ENCODE measurements at regions not wholly inside any gene's neighbourhood (a gene's known extent, or its start where the extent isn't known, plus 50 kb on each side); places are given as distances from the start of the nearest gene placed in this dataset.
"Not testable (repeated sequence)": the region's sequence is repeated elsewhere in the genome, so short reads cannot be mapped to it uniquely, and the experiment has no call there.

- no peak for DNase-seq
Observed at GRCh38 chr2:126952216-126952615, 53.5 kb downstream of the TEX51 start.

- peak; percentile 33 to 76 for DNase-seq
Observed at GRCh38 chr2:126953483-126953882, 54.8 kb downstream of the TEX51 start.

- DNase-seq: no peak
Observed at GRCh38 chr2:126954831-126955230, 56.1 kb downstream of the TEX51 start.

GRCh38 chr2:126956773-126957172 lies 58.1 kb downstream of the TEX51 start:
- not testable (repeated sequence) for DNase-seq

- DNase-seq: no peak
Observed at GRCh38 chr2:126963390-126963789, 64.7 kb downstream of the TEX51 start.

- DNase-seq: no peak
Observed at GRCh38 chr2:126966601-126967000, 67.9 kb downstream of the TEX51 start.

- no peak for DNase-seq
Observed at GRCh38 chr2:126970583-126970982, 71.9 kb downstream of the TEX51 start.

- DNase-seq: no peak
Observed at GRCh38 chr2:126971162-126971480, 72.4 kb downstream of the TEX51 start.

GRCh38 chr2:126971481-126972278 lies 73.0 kb downstream of the TEX51 start:
- DNase-seq: peak; percentile 61 to 69

GRCh38 chr2:126972279-126972626 lies 73.6 kb downstream of the TEX51 start:
- DNase-seq: no peak

- no peak for DNase-seq
Observed at GRCh38 chr2:126973745-126974144, 75.1 kb downstream of the TEX51 start.

GRCh38 chr2:126975671-126976655 lies 77.3 kb downstream of the TEX51 start:
- DNase-seq: no peak

- no peak for DNase-seq
Observed at GRCh38 chr2:126976721-126977328, 78.1 kb downstream of the TEX51 start.

GRCh38 chr2:126978333-126978732 lies 79.6 kb downstream of the TEX51 start:
- DNase-seq: no peak

- no peak for DNase-seq
Observed at GRCh38 chr2:126979039-126980003, 80.6 kb downstream of the TEX51 start.

GRCh38 chr2:126981476-126981875 lies 82.8 kb downstream of the TEX51 start:
- no peak for DNase-seq

- DNase-seq: no peak
Observed at GRCh38 chr2:126982935-126983334, 84.2 kb downstream of the TEX51 start.

GRCh38 chr2:126986631-126987187 lies 88.0 kb downstream of the TEX51 start:
- no peak for DNase-seq

- DNase-seq: no peak
Observed at GRCh38 chr2:126988482-126988881, 89.8 kb downstream of the TEX51 start.

- not testable (repeated sequence) for DNase-seq
Observed at GRCh38 chr2:126989064-126989463, 90.4 kb downstream of the TEX51 start.

GRCh38 chr2:126990200-126990599 lies 91.5 kb downstream of the TEX51 start:
- DNase-seq: no peak
